ENCODE measurements at regions not wholly inside any gene's neighbourhood (a gene's known extent, or its start where the extent isn't known, plus 50 kb on each side); places are given as distances from the start of the nearest gene placed in this dataset.
"Not testable (repeated sequence)": the region's sequence is repeated elsewhere in the genome, so short reads cannot be mapped to it uniquely, and the experiment has no call there.

GRCh38 chr18:56001576-56001975, 413.6 kb upstream of the TCF4 start:
- peak; percentile 20 for DNase-seq

GRCh38 chr18:56000041-56000440, 412.0 kb upstream of the TCF4 start:
- no peak for DNase-seq

DNA sequence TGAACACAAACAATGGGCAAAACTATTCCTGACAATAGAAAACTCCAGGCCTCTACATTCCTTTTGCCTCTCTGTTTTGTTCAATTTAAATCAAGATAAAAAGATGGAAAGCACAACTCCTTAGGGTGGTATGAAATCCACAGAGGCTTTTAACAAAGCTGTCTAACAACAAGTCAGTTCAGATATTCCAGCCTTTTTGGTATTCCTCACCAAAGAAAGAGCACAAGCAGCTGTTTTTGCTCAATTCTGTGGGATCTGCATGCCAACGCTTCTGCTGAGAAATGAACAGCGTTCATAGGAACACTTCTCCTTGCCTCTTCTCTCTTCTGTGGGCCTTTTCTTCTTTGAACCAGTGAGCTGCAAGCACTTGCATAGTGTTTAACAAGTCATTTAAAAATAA, 411.6 kb upstream of the TCF4 start:
- DNase-seq, result no peak

DNA sequence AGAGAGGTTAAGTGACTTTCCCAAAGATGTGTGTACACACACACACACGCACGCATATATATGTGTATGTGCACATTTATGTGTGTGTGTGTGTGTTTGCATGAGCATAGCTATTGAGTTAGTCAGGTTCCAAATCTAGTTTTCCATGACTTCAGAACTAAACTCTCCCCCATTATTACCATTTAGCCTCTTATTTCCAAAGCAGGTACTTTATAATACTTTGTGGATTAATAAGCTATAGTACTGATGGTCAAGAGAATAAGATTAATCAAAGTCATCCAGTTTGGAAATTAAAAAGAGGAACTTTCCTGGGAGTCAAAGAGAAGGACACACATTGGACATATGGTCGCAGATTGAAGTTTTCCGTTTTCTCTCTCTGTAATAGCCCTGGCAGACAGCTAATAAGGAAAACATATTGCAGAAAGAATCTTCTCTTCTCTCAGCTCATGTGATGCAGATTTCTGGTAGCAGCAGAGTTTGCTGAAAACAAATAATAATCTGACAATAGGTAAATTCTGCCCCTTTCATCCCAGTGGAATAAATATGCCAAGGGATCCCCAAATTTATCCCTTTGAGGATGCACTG, 410.9 kb upstream of the TCF4 start:
- no peak for DNase-seq

DNA sequence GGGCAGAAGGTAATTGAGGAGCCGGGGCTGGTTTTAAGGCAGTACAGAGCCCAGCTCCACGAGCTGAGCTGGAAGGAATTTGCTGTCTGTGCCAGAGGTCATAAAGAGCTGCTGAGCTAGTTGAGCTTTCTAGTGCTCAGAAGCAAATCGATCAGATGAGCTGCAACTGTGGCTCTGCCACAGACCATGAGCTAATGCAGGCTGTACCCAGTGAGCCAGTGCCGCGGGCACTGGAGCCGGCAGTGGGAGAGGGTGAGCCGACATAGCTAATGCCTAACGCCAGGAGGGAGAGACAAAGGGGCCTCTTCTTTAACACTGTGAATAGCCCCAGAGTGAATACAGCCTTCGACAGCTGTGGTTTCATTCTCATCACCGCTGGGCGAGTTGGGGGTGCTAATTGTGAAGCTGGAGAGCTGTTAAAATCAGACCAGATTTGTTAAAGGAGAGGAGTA, 410.1 kb upstream of the TCF4 start:
- DNase-seq, result peak; percentile 86

DNA sequence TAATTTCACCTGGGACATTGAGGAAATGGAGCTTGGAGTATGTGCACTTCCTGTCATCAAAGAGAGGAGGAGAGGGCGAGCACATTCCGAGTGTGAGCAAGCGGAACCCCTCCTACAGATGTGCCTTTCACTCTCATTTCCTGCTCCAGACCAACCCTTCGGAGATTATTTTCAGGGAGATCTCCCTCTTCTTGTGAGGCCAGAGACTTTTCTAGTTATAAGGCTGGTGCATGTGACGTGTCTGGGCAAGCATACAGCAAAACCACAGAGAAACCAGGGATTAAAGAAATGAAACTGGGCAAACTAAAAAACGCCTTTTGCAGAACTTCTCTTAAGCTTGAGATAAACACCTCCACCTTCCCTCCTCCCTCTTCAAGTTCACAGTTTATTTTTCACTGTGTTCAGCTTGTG, 409.2 kb upstream of the TCF4 start:
- peak; percentile 32 for DNase-seq

DNA sequence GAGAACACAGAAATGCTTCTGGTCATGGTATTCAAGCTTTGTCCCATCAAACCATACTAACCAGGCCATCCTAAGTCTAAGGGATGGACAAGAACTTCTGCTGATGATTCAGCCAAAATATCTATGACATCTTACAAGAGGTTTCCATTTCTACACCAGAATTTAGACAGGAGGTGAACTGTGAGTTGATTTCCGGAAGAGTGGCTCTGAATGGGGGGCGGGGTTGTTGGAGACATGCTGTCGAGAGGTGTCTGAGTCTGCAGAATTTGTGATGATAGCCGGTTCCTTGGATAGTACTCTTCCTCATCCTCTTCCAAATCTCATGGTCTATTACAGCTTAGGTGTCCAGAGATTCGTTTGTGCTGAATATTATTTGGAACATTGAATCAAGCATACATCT, 408.7 kb upstream of the TCF4 start:
- no peak for DNase-seq

- DNase-seq, result no peak
Measured at GRCh38 chr18:55990186-55990585, 402.2 kb upstream of the TCF4 start.

DNA sequence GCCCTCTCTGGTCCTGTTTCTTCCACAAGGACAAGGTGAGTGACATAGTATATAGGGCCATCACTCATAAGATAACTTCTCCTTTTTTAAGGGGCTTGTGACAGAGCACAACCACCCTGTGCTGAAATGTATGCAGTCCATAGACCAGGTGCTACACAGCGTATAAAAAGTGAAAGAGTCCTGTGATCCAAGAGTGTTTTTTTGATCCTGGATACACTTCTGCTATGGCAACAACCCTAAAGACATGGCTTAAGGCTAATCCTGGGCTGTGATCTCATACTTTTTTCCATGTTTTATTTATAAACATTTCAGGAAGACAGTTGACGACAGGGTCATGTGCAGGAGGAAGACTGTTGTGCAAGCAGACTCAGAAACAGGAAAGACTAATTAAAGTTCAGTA, 400.5 kb upstream of the TCF4 start:
- DNase-seq, result peak; percentile 26

DNA sequence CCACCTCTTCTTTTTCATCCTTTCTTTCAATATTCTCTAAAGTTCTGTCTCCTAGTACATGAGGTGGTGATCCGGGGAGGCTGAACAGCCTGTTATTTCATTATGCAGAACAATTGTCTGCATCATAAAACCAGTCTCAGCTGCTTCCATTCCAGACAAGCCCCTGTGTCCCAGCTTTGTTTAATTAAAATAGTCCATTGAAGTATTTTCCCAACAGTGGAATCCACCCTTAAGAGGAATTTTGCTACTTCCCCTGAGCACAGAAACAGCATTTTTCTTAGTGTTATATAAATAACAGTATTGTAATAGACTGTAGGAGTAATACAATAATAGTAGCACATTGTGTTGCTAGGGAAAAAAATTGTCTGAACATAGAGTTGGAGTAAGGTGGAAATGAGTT, 395.4 kb upstream of the TCF4 start:
- DNase-seq, result no peak

- no peak for DNase-seq
Measured at GRCh38 chr18:55982992-55983391, 395.0 kb upstream of the TCF4 start.

- no peak for DNase-seq
Measured at GRCh38 chr18:55981712-55982475, 393.9 kb upstream of the TCF4 start.

DNA sequence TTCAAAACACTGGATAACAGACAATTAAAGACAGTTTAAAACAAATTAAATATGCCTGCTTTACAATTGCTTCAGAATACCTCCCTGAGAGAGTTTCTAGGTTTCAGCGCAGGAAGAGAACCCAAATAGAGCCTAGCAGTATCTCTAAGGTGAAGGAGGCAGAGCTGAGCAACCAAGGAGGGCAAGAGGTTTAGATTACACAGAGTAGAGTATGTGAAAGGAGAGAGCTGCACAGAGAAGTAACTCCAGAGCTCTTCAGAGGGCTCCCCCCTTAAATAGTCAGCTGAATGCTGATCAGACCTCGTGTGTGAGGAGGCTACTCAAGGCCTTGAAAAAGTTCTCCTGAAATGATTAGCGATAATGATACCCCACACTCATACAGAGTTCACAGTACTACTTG, 386.5 kb upstream of the TCF4 start:
- DNase-seq, result no peak

- no peak for DNase-seq
Measured at GRCh38 chr18:55968550-55968949, 380.6 kb upstream of the TCF4 start.

DNA sequence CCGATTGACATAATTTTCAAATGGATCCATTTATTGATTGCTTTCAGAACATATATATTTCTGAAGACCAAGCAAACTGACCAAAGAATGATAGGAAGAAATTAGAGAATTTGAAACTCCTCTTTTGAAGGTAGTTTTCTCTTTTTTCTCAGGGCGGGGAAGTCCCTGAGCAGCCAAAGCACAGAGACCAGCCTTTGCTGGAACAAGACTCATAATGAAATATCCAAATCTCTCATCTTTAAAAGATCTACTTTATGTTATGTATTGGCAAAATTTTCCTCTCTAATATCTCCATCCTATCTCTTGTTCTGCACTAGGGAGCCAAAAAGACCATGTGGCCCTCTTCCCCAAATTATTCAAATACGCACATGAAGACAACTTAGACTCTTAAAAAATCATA, 379.0 kb upstream of the TCF4 start:
- DNase-seq, result no peak

DNA sequence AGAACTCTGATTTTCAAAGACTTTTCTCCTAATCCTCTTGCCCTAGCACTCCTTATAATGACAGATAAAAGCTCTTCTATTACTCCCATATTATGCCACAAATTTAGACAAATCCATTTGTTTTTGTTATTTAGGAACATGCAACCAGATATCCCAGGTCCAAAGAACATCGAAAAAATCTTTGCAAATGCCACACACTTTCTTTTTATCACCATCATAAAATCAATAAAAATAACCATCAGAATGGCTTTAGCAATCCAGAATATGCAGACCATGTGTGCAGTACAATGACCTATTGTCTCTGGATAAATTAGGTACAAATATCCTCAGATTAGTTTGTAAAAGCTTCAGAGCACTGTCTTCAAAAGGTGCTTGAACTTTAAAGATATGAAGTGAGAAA, 376.2 kb upstream of the TCF4 start:
- DNase-seq, result no peak

GRCh38 chr18:55953326-55953725, 365.3 kb upstream of the TCF4 start:
- no peak for DNase-seq

- DNase-seq, result not testable (repeated sequence)
Measured at GRCh38 chr18:55951738-55952137, 363.7 kb upstream of the TCF4 start.

DNA sequence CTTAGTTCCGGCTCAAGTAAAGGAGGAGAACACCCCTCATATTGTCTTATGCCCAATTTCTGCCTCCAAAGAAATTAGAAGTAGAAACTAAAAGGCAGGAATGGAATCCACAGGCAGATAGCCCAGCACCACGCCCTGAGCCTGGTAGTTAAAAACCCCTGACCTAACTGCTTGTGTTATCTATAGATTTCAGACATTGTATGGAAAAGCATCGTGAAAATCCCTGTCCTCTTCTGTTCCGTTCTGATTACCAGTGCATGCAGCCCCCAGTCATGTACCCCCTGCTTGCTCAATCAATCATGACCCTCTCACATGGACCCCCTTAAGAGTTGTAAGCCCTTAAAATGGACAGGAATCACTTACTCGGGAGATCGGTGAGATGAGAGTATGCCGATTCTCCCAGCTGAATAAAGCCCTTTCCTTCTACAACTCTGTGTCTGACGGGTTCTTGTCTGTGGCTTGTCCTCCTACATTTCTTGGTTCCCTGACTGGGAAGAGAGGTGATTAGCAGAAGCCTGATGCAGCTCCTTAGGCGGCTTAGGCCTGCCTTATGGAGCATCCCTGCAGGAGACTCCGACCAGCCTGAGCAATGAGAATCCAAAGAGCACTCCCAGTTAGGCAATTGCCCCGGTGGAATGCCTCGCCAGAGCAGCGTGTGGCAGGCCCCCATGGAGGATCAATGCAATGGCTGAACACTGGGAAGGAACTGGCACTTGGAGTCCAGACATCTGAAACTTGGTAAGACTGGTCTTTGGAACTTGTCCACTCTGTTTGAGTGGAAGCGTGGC, 362.6 kb upstream of the TCF4 start:
- no peak for DNase-seq

- no peak for DNase-seq
Measured at GRCh38 chr18:55934821-55935220, 346.8 kb upstream of the TCF4 start.

DNA sequence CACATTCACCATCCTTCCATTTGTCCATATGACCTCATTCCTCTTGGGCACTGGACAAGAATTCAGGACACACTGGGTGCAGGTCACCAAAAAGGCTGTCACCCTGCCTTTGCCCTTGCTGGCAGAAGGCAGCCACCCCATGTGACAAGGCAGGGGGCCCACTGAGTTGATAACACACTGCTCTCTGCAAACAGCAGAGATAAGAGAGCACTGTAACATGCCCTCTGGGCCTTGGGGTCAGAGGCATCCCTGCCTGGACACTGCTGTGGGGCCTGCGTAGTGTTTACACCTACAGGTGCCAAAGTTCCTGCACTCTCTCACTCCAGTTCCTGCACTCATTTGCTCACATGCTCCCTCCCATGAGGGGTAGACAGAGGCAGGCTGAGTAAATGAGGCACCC, 344.7 kb upstream of the TCF4 start:
- no peak for DNase-seq

DNA sequence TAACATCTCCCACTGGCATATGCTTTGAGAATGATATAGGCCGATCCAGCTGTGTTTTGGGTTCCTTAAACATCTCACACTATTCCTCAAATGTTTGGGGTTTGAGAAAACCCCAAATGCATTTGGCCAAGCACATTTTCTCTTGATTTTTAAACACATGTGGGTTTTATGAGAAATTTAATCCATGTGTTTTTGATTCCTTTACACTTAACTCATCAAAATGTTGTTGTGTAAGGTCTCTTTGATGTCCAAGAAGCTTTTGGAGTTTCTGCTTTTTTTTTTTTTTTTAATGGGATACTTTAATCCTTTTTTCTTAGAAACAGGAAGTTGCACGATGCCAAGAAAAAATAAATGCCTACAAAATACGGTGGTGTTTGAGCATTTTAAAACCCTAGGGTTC, 339.8 kb upstream of the TCF4 start:
- no peak for DNase-seq

DNA sequence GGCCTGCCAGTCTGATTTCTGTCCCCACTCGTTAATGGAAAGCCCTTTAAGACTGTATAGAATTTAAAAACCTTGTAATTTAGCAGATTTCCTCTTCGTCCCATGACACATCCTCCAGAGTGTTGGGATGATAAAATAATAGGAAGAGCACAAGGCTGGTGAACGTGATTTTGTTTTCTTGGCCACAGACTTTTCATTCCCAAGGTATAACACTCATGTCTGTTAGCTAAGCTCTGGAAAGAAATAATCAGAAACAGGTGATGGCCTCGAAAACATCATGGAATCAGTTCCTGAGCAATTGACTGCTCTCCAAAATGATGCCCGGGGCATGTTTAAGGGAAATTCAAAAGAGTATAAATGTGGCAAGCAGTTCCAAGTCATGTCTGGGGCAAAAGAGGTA, 337.8 kb upstream of the TCF4 start:
- DNase-seq, result no peak

DNA sequence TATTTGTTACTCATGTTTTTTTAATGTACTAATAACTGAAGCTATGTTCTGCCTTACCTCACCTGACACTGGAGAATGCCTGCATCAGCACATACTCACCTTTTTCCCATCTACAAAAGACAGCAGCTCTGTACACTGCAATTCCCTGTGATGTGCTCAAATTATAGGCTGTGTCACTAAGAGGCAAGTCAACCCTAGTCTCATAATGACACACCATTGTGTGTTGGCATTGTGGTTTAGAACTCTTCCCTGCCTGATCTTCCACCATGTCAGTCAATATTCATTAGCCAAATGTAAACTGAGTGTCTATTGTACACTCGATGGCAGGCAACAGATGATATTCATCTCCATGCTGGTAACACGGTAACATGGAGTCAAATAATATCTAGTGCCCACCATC, 332.1 kb upstream of the TCF4 start:
- DNase-seq, result no peak
